Neural progenitor cell (in vitro differentiated cells): ENCODE measurements at regions not wholly inside any gene's neighbourhood (a gene's known extent, or its start where the extent isn't known, plus 50 kb on each side); places are given as distances from the start of the nearest gene placed in this dataset.
A peak's percentile ranks its signal among the peaks of the same experiment; 100 is the strongest.

Experiments
- DNase-seq: peaks from one replicate; pipeline ENCODE4 v3.0.0-alpha.2; 2016; ENCODE audit warnings: low spot score
- H2AFZ ChIP-seq: fragments of 200-600 bp; sonication (generic); replicated peaks from 2 replicates; pipeline ENCODE4 v1.6.1; 2016; ENCODE audit warnings: antibody characterized with exemption
- H3F3A ChIP-seq: fragments of 200-600 bp; sonication (generic); 2 replicates; pipeline ENCODE4 v1.6.1; 2016; ENCODE audit warnings: antibody characterized with exemption, low read depth
- H3K27ac ChIP-seq: fragments of 200-600 bp; sonication (generic); 2 replicates; pipeline ENCODE4 v1.5.1; 2016; ENCODE audit warnings: mild to moderate bottlenecking
- H3K27me3 ChIP-seq: fragments of 200-600 bp; sonication (generic); 2 replicates; pipeline ENCODE4 v1.6.1; 2016; ENCODE audit warnings: mild to moderate bottlenecking, moderate library complexity
- H3K36me3 ChIP-seq: fragments of 200-600 bp; sonication (generic); 2 replicates; pipeline ENCODE4 v1.5.1; 2016
- H3K4me1 ChIP-seq: fragments of 200-600 bp; sonication (generic); 2 replicates; pipeline ENCODE4 v1.6.1; 2016; ENCODE audit warnings: mixed run types
- H3K4me2 ChIP-seq: fragments of 200-600 bp; sonication (generic); 2 replicates; pipeline ENCODE4 v1.6.1; 2016
- H3K4me3 ChIP-seq: fragments of 200-600 bp; sonication (generic); 2 replicates; pipeline ENCODE4 v1.5.1; 2016
- H3K79me2 ChIP-seq: fragments of 200-600 bp; sonication (generic); 2 replicates; pipeline ENCODE4 v1.6.1; 2016; ENCODE audit warnings: low read depth
- H3K9ac ChIP-seq: fragments of 200-600 bp; sonication (generic); 2 replicates; pipeline ENCODE4 v1.6.1; 2016
- H3K9me3 ChIP-seq: fragments of 200-600 bp; sonication (generic); 2 replicates; pipeline ENCODE4 v1.5.1; 2016; ENCODE audit warnings: low read depth
- H4K20me1 ChIP-seq: fragments of 200-600 bp; sonication (generic); 2 replicates; pipeline ENCODE4 v1.6.1; 2016; ENCODE audit warnings: low read depth
- H3K27ac Mint-ChIP-seq: 3 replicates; pipeline ENCODE4 v1.8.0; 2021; ENCODE audit warnings: mixed read lengths
- H3K27me3 Mint-ChIP-seq: 2 replicates; pipeline ENCODE4 v1.8.0; 2022; ENCODE audit warnings: low read depth, mild to moderate bottlenecking, inconsistent platforms, moderate library complexity, mixed read lengths; ENCODE audit not compliant: insufficient read depth
- H3K36me3 Mint-ChIP-seq: 3 replicates; pipeline ENCODE4 v1.8.0; 2021; ENCODE audit warnings: mixed read lengths
- H3K4me1 Mint-ChIP-seq: 3 replicates; pipeline ENCODE4 v1.8.0; 2021; ENCODE audit warnings: mixed read lengths
- H3K4me3 Mint-ChIP-seq: 3 replicates; pipeline ENCODE4 v1.8.0; 2021; ENCODE audit warnings: mild to moderate bottlenecking, moderate library complexity, mixed read lengths
- H3K9me3 Mint-ChIP-seq: 3 replicates; pipeline ENCODE4 v1.8.0; 2020; ENCODE audit warnings: mixed read lengths
- CTCF ChIP-seq: fragments of 200-600 bp; sonication (generic); IDR thresholded peaks from 2 replicates; pipeline ENCODE4 v1.5.1; 2017; ENCODE audit warnings: antibody characterized with exemption, mild to moderate bottlenecking
- EZH2 ChIP-seq: fragments of 200-600 bp; sonication (generic); IDR thresholded peaks from 2 replicates; pipeline ENCODE4 v1.6.1; 2017; ENCODE audit warnings: antibody characterized with exemption, mild to moderate bottlenecking, moderate library complexity
- EZH2phosphoT487 ChIP-seq: fragments of 200-600 bp; sonication (generic); IDR thresholded peaks from 2 replicates; pipeline ENCODE4 v1.6.1; 2017; ENCODE audit warnings: antibody characterized with exemption

- H3K36me3 Mint-ChIP-seq = no peaks in the 10 kb centered on the region
- peaks cover 12% of the 10 kb centered on the region for H3K9me3 Mint-ChIP-seq
- no peaks in the 10 kb centered on the region for H3K79me2 ChIP-seq
- H3K4me1 ChIP-seq = no peaks in the 10 kb centered on the region
- peaks cover 4% of the 10 kb centered on the region for H3K36me3 ChIP-seq
- no peak overlapping the region for H2AFZ ChIP-seq
- H3F3A ChIP-seq = no peaks in the 10 kb centered on the region
- no peak overlapping the region for H3K4me2 ChIP-seq
- H3K27me3 Mint-ChIP-seq = no peaks in the 10 kb centered on the region
- H3K4me1 Mint-ChIP-seq = no peaks in the 10 kb centered on the region
- H3K9ac ChIP-seq = no peak overlapping the region
- H3K27ac ChIP-seq = no peak overlapping the region
- no peak overlapping the region for H3K4me3 Mint-ChIP-seq
- no peaks in the 10 kb centered on the region for H4K20me1 ChIP-seq
- TF ChIP-seq EZH2phosphoT487 = no peak
- TF ChIP-seq CTCF = no peak
- TF ChIP-seq EZH2 = no peak
- no peak overlapping the region for H3K4me3 ChIP-seq
- H3K27ac Mint-ChIP-seq = no peak overlapping the region
- H3K27me3 ChIP-seq = no peaks in the 10 kb centered on the region
- DNase-seq = no peak
- peaks cover 5% of the 10 kb centered on the region for H3K9me3 ChIP-seq
Observed at GRCh38 chr10:108147346-108147745, 982.8 kb upstream of the SORCS1 start.

GRCh38 chr10:108141064-108141463 is 976.6 kb upstream of the SORCS1 start:
- Mint-ChIP-seq H3K9me3 (peaks cover 1% of the 10 kb centered on the region), H3K27ac (no peak overlapping the region), H3K27me3 (no peaks in the 10 kb centered on the region), H3K4me3 (no peak overlapping the region), H3K36me3 (no peaks in the 10 kb centered on the region), H3K4me1 (no peaks in the 10 kb centered on the region)
- no peak for TF ChIP-seq CTCF
- no peak overlapping the region for H3K27ac ChIP-seq
- no peak overlapping the region for H3K4me2 ChIP-seq
- H3K9ac ChIP-seq = no peak overlapping the region
- H3K9me3 ChIP-seq = no peaks in the 10 kb centered on the region
- no peaks in the 10 kb centered on the region for H3K4me1 ChIP-seq
- DNase-seq = no peak
- no peaks in the 10 kb centered on the region for H3K79me2 ChIP-seq
- H3K27me3 ChIP-seq = no peaks in the 10 kb centered on the region
- H2AFZ ChIP-seq = no peak overlapping the region
- no peaks in the 10 kb centered on the region for H3K36me3 ChIP-seq
- no peaks in the 10 kb centered on the region for H4K20me1 ChIP-seq
- H3K4me3 ChIP-seq = no peak overlapping the region
- no peaks in the 10 kb centered on the region for H3F3A ChIP-seq

GRCh38 chr10:108132303-108132702 is 967.8 kb upstream of the SORCS1 start:
- TF ChIP-seq EZH2 (no peak), CTCF (no peak), EZH2phosphoT487 (no peak)
- Histone ChIP-seq H2AFZ (no peak overlapping the region), H3K4me2 (no peak overlapping the region), H3F3A (no peaks in the 10 kb centered on the region), H3K27ac (no peak overlapping the region), H3K79me2 (no peaks in the 10 kb centered on the region), H3K9ac (no peak overlapping the region), H3K4me3 (no peak overlapping the region), H3K36me3 (no peaks in the 10 kb centered on the region), H3K9me3 (no peaks in the 10 kb centered on the region), H3K27me3 (no peaks in the 10 kb centered on the region), H4K20me1 (no peaks in the 10 kb centered on the region), H3K4me1 (no peaks in the 10 kb centered on the region)
- Mint-ChIP-seq H3K4me1 (no peaks in the 10 kb centered on the region), H3K9me3 (no peaks in the 10 kb centered on the region), H3K4me3 (no peak overlapping the region), H3K27me3 (no peaks in the 10 kb centered on the region), H3K36me3 (no peaks in the 10 kb centered on the region), H3K27ac (no peak overlapping the region)
- no peak for DNase-seq

- Mint-ChIP-seq H3K27me3 (no peaks in the 10 kb centered on the region), H3K27ac (no peak overlapping the region), H3K4me3 (no peak overlapping the region), H3K4me1 (no peaks in the 10 kb centered on the region), H3K36me3 (no peaks in the 10 kb centered on the region), H3K9me3 (no peaks in the 10 kb centered on the region)
- no peaks in the 10 kb centered on the region for H3K79me2 ChIP-seq
- TF ChIP-seq CTCF = no peak
- no peak overlapping the region for H3K4me3 ChIP-seq
- no peaks in the 10 kb centered on the region for H4K20me1 ChIP-seq
- no peaks in the 10 kb centered on the region for H3K36me3 ChIP-seq
- H3K4me1 ChIP-seq = no peaks in the 10 kb centered on the region
- DNase-seq = no peak
- H3K4me2 ChIP-seq = no peak overlapping the region
- no peak overlapping the region for H3K9ac ChIP-seq
- peak overlapping the region; percentile 6 for H2AFZ ChIP-seq
- H3K9me3 ChIP-seq = no peaks in the 10 kb centered on the region
- no peaks in the 10 kb centered on the region for H3F3A ChIP-seq
- H3K27me3 ChIP-seq = no peaks in the 10 kb centered on the region
- H3K27ac ChIP-seq = no peak overlapping the region
Observed at GRCh38 chr10:108130575-108130974, 966.1 kb upstream of the SORCS1 start.
